GM21526 (cell line): ENCODE measurements at regions not wholly inside any gene's neighbourhood (a gene's known extent, or its start where the extent isn't known, plus 50 kb on each side); places are given as distances from the start of the nearest gene placed in this dataset.
"Not testable (repeated sequence)": the region's sequence is repeated elsewhere in the genome, so short reads cannot be mapped to it uniquely, and the experiment has no call there.

Experiments
- ATAC-seq: cut with Tn5 transposase; IDR thresholded peaks from one replicate; pipeline ENCODE4 v1.9.1; 2021; ENCODE audit warnings: moderate library complexity; ENCODE audit not compliant: unreplicated experiment, low FRiP score

DNA sequence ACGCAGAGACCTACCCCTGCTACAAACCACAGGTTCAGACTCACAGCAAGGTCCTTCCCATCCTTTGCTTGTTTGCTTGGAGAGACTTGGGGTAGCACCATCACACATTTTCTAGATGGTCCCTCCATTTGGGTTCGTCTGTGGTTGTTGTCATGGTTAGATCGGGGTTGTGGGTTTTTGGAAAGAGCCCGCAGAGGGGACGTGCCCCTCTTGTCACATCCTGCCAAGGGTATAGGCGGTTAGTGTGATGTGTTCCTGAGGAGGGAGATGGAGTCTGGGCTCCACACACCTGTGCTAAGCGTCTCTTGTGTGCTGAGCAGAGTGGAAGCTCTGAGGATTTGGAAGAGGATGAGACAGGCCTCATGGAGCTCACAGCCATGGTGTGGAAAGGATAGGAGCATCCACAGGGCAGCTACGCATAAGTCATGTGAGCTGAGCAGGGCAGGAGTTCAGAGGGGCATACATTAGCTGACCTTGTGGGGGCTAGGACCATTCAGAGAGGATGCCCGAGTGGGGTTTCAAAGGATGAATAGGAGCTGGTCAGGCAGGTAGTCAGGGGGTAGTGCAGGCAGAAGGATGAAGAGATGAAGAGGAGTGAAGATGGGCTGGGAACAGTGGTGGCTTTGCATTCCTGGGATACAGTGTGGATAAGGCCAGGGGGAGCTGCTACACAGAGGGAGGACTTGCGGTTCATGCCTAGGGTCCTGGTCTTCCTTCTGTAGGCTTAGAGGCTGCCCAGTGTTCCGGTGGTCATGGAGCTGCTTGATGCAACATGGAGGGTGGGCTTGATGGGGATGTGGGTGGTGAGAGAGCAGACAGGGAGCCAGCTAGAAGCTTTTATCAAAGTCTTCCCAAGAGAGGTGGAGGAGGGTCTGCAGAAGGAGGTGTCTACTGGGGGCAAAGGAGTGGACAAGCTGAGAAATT, 62.9 kb downstream of the ACKR3 start:
- ATAC-seq, result no peak

DNA sequence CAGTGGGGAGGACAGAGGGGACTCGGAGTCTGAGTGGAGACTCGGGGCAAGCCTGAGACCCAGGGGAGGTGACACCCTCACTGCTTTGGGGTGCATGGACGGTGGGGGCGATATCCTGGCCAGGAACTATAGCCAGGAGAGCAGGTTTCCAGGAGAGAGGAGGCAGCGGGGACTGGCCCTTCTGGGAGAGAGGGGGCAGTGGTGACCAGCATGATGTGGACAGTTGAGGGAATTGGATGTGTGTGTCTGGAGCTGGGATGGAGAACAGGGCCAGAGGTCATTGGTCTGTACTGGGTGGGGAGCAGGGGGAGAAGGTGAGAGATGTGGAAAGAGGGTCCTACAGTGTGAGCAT, 63.6 kb downstream of the ACKR3 start:
- ATAC-seq, result no peak

DNA sequence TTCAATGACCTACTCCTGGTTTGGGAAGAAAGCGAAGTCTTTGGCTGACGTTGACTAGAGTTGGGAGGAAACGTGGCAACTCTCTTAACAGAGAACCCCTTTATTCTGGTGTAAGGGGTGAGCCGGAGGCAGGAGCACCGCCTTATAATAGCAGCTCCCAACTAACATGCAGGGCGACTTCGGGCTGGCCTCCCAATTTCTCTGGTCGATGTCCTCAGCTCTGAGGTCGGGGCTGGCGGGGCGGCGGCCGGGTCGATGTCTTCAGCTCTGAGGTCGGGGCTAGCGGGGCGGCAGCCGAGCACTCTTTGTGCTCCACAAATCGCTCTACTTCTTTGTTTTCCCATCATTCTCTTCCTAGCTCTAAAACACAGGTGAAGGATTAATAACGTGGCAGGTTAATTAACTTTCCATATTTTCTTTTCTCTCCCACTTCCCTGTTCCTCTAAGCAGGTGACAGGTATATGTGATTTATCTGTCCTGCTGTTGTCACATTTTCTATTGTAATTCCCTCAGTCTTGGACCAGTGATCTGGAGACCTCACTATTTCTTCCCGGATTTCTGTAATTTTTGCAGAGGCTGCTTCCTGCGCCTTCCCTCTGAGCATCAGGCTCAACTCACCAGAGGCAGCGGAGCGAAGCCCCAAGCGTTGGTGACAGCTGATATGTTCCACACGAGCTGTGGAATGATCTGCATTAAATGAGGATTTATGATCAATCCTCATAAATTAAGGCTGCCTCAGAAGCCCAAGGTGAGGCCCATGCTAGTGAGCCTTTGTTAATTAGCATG, 64.3 kb downstream of the ACKR3 start:
- no peak for ATAC-seq

DNA sequence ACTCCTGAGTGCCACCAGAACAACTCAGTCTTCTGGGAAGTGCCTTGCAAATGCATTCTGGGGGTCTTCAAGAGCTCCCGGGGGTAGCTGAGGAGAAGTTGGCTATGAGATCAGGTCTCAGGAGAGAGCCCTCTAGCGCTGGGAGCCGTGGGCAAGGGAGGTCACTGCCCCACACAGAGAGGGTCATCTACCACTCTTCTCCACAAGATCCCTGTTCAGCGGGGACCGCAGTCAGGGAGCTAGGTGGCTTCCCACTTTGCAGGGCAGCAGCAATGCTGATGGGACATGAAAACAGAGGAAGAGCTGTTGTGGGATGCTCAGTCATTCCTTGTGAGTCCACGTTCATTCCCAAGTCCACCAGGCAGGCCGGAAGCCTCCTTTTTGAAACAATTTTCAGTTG, 66.6 kb downstream of the ACKR3 start:
- ATAC-seq, result no peak

DNA sequence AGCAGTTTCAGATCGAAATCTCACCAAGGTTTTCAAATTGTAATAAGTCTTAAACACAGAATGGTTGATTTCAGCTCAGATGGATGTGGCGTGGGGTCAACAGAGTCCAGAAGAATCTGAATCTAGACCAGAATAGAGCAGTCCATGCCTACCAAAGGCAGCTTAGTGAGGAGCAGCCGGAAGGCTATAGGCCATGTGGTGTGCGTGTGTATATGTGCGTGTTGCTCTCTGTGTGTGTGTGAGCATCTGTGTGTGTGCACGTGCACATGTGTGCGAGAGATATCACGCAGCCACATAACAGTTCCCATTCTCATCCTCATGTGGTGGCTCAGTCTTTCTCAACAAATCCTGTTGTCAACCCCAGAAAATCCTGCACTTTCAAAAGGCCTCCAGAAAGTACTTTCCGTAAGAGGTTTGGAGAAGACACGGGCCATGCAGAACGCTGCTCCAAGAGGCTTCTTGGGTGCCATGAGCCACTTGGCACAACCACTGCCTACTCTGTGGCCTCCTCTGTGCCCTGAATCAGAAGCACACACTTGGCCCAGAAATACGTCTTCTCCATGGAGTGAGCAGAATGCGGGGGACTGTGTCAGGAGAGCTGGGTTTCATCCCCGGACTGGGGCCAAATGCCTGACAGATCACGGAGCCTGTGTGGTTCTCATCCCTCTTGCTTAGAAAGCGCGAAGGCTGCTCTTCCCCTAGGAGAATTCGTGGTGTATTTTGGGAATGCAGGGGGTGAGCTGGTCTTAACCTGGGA, 67.3 kb downstream of the ACKR3 start:
- no peak for ATAC-seq

DNA sequence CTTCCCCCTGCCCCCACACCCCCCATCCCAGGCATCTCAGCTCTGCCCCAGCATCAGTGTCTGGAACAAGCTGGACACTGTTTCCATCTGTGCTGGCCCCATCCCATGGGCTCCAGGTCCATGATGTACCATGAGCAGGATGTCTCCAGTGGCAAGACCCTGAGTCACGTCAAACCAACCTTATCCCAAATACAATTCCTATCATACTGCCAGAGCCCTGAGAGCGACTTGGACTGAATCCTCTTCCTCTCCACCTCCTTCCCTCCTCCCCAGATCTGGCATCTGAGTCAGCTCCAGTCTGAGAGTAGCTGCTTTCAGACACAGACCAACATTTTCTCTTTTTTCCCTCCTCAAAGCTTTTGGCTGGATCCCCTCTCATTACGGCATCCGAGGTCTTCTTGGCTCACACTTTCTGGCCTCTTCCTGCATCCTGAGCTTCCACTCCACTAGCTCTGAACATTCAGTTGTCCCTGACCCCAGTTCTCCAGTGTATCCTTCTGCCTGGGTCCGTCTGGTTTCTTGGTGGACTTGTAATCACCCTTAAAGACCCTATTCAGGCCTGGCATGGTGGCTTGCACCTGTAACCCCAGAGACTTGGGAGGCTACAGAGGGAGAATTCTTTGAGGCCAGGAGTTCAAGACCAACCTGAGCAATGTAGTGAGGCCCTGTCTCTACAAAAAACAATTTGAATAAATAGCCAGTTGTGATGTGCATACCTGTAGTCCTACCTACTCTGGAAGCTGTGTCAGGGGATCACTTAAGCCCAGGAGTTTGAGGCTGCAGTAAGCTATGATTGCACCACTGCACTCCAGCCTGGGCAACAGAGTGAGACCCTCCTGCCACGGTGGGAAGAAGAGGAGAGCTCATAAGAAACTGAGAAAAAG, 68.3 kb downstream of the ACKR3 start:
- no peak for ATAC-seq

DNA sequence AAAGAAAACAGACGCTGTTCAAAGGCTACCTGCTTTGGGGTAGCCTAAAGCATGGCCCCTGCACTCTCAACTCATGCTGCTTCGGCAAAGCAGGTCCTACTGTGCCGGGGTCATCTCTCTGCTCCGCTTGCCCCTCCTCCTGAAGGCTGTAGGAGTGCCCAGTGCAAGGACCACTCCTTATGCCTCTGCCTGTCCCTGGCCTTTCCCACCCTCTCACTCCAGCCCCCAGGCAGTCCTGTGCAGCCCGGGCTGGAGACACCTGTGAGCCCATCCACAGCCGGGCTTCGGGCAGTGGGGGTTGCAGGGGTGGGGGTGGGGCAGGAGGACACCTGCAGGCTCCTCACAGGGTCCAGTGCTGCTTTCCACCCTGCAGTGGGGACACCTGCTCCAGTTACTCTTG, 69.1 kb downstream of the ACKR3 start:
- no peak for ATAC-seq

DNA sequence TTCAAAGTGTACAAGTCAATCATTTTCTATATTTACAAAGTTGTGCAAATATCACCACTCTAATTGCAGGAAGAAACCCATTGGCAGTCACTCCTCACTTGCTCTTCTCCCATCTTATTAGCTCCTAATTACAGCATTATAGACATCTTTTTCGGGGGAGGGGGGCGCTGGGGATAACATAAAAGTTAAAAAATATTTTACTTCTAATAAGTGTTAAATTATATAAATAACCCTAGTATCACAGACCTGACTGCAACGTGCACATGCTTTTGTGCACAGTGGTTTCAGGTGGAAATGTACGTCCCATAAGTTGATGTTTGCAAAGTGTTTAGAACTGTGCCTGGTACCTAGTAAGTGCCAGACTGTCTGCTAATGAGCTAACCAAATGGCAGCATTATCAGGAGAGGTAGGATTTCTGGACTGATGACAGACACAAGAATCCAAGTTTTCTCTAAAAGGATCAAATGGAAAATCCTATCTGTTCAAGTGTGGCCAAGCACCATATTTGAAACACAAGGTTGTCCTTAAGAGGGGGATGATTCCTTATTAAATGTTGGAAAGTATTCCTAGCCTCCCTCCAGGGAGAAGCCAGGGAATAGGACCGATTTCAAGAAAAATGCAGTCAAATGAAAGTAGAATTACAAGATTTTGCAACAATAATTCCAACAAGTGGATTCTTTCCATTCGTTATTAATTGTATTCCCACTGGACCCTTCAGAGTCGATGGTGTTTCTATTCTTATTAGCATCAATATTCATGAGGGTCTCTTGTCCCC, 70.0 kb downstream of the ACKR3 start:
- no peak for ATAC-seq

DNA sequence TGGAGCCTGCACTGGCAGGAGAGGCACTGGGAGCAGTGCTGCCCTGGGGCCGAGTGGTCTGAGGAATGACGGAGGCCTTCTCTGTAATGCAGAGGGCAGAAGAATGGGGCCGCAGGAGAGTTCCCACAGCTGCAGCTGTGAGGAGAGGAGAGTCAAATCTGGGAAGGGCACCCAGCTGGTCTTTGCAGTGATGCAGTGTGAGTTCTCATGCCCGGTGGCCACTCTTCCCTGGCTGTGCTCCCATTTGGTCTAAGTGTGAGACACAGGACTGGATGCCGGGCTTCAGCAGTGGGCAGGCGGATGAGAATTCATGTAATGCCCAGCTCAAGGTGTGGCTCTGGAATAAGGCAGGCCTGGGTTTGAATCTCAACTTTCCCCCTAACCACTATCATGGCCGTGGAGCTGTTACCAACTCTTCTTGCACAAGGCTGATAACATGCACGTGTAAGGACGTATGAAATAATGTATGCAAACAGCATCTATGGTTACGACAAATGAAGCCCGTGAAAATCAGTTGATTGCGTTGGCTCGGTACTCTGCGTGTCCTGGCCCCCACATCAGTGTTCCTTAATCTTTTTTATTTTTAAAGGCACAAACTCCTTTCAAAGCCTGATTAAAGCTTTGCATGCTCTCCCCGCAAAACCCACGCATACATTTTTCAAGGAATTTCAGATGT, 71.6 kb downstream of the ACKR3 start:
- no peak for ATAC-seq

DNA sequence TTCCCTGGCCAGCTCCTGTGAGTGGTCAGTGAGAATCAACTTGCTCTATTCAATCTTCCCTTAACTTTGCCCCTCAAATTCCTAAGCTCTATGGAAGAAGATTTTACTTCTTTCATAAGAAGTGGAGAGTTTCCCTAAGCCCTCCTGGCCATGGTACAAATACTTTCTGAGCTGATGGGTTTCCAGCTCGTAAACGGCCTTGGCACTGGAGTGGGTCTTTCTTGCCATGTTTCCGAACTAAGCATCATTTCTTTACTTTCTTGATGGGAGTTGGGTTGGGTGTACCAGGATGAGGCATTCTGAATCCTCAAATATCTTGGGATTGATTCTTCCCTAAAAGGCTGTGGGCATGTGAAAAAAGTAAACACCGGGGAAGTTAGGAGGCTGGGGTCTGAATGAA, 72.5 kb downstream of the ACKR3 start:
- ATAC-seq, result no peak

DNA sequence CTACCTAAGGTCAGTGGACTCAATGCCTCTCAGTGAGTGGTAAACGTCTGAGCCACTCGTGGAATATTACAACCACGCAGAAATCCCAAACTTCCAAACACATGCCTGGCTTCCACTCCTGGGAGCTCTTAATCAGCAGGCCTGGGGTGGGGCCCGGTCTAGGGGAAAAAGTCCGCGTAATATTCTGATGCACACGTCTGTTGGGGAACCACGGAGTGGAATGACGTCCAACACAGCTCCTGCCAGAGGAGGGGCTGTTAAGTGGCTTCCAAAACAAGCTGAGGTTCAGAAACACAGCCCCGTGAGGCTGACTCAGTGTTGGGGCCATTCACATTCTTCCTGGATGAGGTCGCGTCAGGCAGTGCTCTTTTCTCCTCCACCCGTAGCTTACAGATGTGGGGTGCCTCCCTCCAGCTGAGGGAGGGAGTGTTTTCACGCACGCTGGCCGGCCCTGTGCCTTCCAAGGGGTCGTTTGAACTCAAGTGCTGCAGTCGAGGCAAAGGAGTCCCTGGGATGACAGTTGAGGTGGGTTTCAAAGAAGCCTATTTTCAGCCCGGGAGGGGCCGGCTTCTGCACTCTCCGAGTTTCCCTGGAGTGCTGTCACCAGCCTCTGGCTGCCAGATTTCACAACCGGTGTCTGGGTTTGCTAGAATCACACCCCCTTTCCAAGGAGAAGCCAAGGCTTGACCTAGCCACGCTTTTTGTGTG, 73.1 kb downstream of the ACKR3 start:
- no peak for ATAC-seq

DNA sequence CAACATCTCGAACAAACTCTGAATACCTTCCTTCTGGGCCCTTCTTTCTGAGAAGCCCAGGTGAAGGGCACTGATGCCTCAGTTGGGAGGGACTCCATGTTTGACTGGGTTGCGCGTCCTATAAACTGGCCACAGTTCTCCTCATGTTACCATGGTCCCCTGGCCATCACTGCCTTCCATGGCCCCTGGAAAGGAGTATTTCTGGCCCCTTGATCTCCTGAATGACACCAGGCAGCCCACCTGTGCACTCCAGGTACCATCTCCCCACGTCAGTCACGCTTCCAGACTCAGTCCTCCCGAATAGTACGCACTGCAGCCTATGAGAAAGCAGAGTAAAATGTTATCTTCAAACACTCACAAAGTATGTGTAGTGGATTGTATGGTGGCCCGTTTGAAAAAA, 73.9 kb downstream of the ACKR3 start:
- ATAC-seq, result no peak

DNA sequence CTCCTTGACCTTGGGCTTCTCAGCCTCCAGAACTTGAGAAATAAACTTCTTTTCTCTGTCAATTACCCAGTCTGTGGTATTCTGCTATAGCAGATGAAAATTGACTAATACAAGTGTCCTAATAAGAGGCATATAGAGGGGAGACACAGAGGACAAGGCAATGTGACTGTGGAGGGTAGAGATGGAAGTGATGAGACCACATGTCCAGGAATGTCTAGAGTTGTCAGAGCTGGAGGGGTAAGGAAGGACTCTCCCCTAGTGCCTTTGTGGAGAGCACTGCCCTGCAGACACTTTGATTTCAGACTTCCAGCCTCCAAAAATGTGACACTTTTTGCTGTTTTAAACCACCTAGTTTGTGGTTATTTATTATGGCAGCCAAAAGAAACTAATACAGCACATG, 74.4 kb downstream of the ACKR3 start:
- no peak for ATAC-seq

DNA sequence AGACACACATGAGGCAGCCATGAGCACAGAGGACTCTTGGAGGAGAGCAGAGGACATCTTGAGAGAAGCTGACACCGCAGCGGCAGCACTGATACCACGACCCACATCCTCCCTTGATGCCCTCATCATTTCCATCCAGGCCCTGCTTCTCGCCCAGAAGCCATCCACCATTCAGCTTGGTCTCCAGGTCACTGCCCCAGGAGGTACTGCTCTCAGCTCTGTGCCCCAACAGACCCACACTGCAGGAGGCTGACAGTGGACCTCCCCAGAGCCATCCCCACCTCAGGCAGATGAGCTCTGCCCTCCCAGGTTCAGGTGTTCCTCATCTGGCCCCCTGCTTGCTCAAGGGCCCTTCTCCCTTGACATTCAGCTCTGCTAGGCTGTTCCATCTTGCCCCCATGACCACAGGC, 74.9 kb downstream of the ACKR3 start:
- no peak for ATAC-seq

DNA sequence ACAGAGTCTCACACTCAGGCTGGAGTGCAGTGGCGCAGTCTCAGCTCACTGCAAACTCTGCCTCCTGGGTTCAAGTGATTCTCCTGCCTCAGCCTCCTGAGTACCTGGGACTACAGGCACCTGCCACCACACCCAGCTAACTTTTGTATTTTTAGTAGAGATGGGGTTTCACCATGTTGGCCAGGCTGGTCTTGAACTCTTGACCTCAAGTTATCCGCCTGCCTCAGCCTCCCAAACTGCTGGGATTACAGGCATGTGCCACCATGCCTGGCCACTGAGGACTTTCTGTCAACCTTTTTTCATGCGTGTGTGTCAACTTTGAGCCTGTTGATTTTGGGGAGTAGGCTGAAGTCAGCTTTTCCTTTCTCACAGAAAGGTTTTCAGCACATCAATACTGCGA, 75.5 kb downstream of the ACKR3 start:
- not testable (repeated sequence) for ATAC-seq

DNA sequence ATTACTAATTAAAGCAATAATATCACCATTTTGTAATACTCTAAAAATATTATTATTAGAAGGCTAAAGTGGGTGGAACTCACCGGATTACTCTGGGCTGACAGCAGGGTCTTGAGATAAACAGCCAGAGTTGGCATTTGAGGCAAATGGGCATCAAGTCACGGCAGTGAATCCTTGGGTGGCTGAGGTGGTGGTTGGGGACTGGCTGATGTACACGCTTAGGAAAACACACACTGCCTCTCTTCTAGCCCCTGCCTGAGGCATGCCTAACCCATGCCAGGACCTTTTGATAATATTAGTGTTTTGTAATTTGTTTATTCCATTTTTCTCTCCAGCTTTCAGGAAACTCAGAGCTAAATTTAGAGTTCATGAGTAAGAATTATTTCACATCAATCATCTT, 76.8 kb downstream of the ACKR3 start:
- ATAC-seq, result no peak

DNA sequence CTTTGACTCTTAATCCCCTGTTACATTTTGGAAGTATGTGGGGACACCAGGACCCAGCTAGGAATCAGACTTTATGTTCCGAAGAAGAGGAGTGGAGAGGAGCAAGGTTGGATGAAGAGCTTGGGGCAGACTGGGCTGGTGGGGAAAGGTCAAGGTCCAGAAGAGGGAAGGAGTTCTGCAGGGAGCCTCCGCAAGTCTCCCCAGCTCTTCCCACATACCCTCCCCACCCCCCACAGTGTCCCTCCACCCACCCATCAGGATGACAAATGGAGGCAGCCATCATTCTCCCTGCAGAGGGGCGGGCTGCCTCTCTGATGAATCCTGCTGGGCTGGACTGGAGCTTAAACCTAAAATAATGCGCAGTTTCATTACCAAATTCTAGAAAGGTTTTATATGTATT, 77.2 kb downstream of the ACKR3 start:
- ATAC-seq, result no peak

DNA sequence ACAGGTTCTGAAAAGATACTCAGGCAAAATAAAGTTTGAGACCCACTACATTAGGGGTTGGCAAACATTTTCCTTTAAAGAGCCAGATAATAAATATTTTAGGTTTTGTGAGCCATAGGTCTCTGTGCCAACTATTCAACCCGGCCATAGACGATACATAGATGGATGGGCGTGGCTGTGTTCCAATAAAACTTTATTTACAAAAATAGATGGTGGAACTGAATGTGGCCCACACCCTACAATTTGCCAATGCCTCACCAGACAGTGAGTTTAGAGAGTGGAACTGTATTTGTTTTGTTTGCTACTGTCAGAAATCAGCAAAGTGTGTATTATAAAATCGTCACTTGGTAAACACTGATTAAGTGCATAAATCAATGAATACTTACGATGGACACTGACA, 78.0 kb downstream of the ACKR3 start:
- no peak for ATAC-seq
